Bronchial epithelial cell (primary cell): ENCODE measurements at regions not wholly inside any gene's neighbourhood (a gene's known extent, or its start where the extent isn't known, plus 50 kb on each side); places are given as distances from the start of the nearest gene placed in this dataset.

Experiments used
- DNase-seq: peaks from one replicate; pipeline ENCODE4 v3.0.0-alpha.2; 2010; ENCODE audit warnings: low read depth
- FAIRE-seq: peaks from 2 replicates; lab custom pipeline; 2011; peaks lifted over from hg19 to GRCh38; lab: Jason Lieb, UNC
- H3K27me3 ChIP-seq: 2 replicates; pipeline ENCODE4 v1.5.1; 2011; ENCODE audit warnings: low read length; ENCODE audit not compliant: control insufficient read depth, insufficient read depth
- H3K36me3 ChIP-seq: 2 replicates; pipeline ENCODE4 v1.5.1; 2011; ENCODE audit warnings: low read length; ENCODE audit not compliant: control insufficient read depth, insufficient read depth
- H3K4me3 ChIP-seq: 2 replicates; pipeline ENCODE4 v1.5.1; 2011; ENCODE audit warnings: mild to moderate bottlenecking, low read depth, low read length, control low read depth
- CTCF ChIP-seq: IDR thresholded peaks from 2 replicates; pipeline ENCODE4 v1.5.1; 2011; ENCODE audit warnings: mild to moderate bottlenecking, moderate library complexity, low read length, control low read depth, inconsistent platforms; ENCODE audit not compliant: insufficient read depth, severe bottlenecking

- Histone ChIP-seq H3K4me3 (no peak overlapping the region), H3K36me3 (no peaks in the 10 kb centered on the region), H3K27me3 (no peaks in the 10 kb centered on the region)
- no peak for DNase-seq
- FAIRE-seq = no peak
- no peak for TF ChIP-seq CTCF
These were observed 101.4 kb upstream of the TLE3 start for GRCh38 chr15:70199124-70199482.

GRCh38 chr15:70198441-70199123 lies 100.9 kb upstream of the TLE3 start:
- FAIRE-seq = no peak
- peak; percentile 33 for DNase-seq
- TF ChIP-seq CTCF = no peak
- Histone ChIP-seq H3K36me3 (no peaks in the 10 kb centered on the region), H3K27me3 (no peaks in the 10 kb centered on the region), H3K4me3 (no peak overlapping the region)

- H3K4me3 ChIP-seq = no peak overlapping the region
- no peak for TF ChIP-seq CTCF
- no peaks in the 10 kb centered on the region for H3K27me3 ChIP-seq
- DNase-seq = no peak
- H3K36me3 ChIP-seq = no peaks in the 10 kb centered on the region
- FAIRE-seq = no peak
These were observed 100.2 kb upstream of the TLE3 start for GRCh38 chr15:70197945-70198361.

- no peak for TF ChIP-seq CTCF
- no peak overlapping the region for H3K4me3 ChIP-seq
- FAIRE-seq = no peak
- DNase-seq = peak; percentile 54
- H3K36me3 ChIP-seq = no peaks in the 10 kb centered on the region
- no peaks in the 10 kb centered on the region for H3K27me3 ChIP-seq
These were observed 99.7 kb upstream of the TLE3 start for GRCh38 chr15:70197318-70197944.

- FAIRE-seq (peak; percentile 95), DNase-seq (peak; percentile 99)
- H3K27me3 ChIP-seq = no peaks in the 10 kb centered on the region
These were observed 98.9 kb upstream of the TLE3 start for GRCh38 chr15:70196372-70197316.

More at GRCh38 chr15:70196372-70197316, 98.9 kb upstream of the TLE3 start:
- Histone ChIP-seq H3K4me3 (no peak overlapping the region), H3K36me3 (no peaks in the 10 kb centered on the region)
- no peak for TF ChIP-seq CTCF
